ENCODE measurements at regions not wholly inside any gene's neighbourhood (a gene's known extent, or its start where the extent isn't known, plus 50 kb on each side); places are given as distances from the start of the nearest gene placed in this dataset.
"Not testable (repeated sequence)": the region's sequence is repeated elsewhere in the genome, so short reads cannot be mapped to it uniquely, and the experiment has no call there.

DNA sequence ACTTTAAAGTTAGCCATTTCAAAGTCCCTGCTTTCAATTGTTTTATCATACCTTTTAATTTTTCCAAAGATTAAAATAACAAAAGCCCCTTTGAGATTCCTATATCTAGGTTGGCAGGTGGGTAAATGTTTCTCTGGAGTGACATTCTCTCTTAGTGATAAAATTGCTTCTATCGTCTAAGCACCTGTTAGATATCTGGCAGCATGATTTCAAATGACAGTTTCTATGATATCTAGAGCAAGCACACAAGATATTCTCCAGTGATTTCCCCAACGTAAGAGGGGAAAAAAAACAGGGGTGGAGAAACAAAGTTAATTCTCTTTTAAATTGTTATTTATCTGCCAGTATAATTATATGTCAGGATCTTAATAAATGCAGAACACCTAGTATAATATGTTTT lies 610.2 kb downstream of the DSC3 start:
- Histone ChIP-seq H3K9me3 (ENCODE audit: low read depth) (no peaks in the 10 kb centered on the region), H3K9ac (no peak overlapping the region), H3K4me3 (no peak overlapping the region), H3F3A (ENCODE audit: low read depth) (no peaks in the 10 kb centered on the region), H3K79me2 (ENCODE audit: low read depth) (no peaks in the 10 kb centered on the region), H3K4me1 (no peaks in the 10 kb centered on the region), H2AFZ (replicated peaks) (no peak overlapping the region), H3K4me2 (no peak overlapping the region), H3K27me3 (no peaks in the 10 kb centered on the region), H3K27ac (no peak overlapping the region), H4K20me1 (ENCODE audit: low read depth) (no peaks in the 10 kb centered on the region), H3K36me3 (no peaks in the 10 kb centered on the region)
- no peak for TF ChIP-seq EZH2phosphoT487 (IDR thresholded peaks at IDR 0.05)
- TF ChIP-seq, protein P1, sequence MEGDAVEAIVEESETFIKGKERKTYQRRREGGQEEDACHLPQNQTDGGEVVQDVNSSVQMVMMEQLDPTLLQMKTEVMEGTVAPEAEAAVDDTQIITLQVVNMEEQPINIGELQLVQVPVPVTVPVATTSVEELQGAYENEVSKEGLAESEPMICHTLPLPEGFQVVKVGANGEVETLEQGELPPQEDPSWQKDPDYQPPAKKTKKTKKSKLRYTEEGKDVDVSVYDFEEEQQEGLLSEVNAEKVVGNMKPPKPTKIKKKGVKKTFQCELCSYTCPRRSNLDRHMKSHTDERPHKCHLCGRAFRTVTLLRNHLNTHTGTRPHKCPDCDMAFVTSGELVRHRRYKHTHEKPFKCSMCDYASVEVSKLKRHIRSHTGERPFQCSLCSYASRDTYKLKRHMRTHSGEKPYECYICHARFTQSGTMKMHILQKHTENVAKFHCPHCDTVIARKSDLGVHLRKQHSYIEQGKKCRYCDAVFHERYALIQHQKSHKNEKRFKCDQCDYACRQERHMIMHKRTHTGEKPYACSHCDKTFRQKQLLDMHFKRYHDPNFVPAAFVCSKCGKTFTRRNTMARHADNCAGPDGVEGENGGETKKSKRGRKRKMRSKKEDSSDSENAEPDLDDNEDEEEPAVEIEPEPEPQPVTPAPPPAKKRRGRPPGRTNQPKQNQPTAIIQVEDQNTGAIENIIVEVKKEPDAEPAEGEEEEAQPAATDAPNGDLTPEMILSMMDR (IDR thresholded peaks at IDR 0.05) = no peak
- TF ChIP-seq EZH2 (IDR thresholded peaks at IDR 0.05) = no peak
- DNase-seq (ENCODE audit: low spot score) = no peak
- H3K27me3 Mint-ChIP-seq (ENCODE audit: insufficient read depth, low read depth) = peaks cover under 1% of the 10 kb centered on the region
- no peaks in the 10 kb centered on the region for H3K9me3 Mint-ChIP-seq
- H3K4me3 Mint-ChIP-seq = no peak overlapping the region
- H3K4me1 Mint-ChIP-seq = no peaks in the 10 kb centered on the region
- H3K36me3 Mint-ChIP-seq = no peaks in the 10 kb centered on the region
- no peak overlapping the region for H3K27ac Mint-ChIP-seq

DNA sequence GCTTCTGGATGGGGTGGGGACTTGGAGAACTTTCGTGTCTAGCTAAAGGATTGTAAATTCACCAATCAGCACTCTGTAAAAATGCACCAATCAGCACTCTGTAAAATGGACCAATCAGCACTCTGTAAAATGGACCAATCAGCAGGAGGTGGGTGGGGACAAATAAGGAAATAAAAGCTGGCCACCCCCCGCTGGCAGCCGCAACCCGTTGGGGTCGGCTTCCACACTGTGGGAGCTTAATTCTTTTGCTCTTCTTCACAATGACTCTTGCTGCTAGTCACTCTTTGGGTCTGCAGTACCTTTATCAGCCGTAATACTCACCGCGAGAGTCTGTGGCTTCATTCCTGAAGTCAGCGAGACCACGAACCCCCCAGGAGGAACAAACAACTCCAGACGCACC lies 623.1 kb downstream of the DSC3 start:
- not testable (repeated sequence) for H3F3A ChIP-seq (ENCODE audit: low read depth); H3K4me1 ChIP-seq; H3K27me3 Mint-ChIP-seq (ENCODE audit: insufficient read depth, low read depth); H3K36me3 ChIP-seq; DNase-seq (ENCODE audit: low spot score); H3K4me2 ChIP-seq; H3K27ac Mint-ChIP-seq; H3K27ac ChIP-seq; H3K4me1 Mint-ChIP-seq; H3K9me3 Mint-ChIP-seq; H3K27me3 ChIP-seq; H3K79me2 ChIP-seq (ENCODE audit: low read depth); H3K4me3 Mint-ChIP-seq; H3K9me3 ChIP-seq (ENCODE audit: low read depth); H2AFZ ChIP-seq (replicated peaks); H4K20me1 ChIP-seq (ENCODE audit: low read depth); H3K9ac ChIP-seq; H3K36me3 Mint-ChIP-seq; H3K4me3 ChIP-seq

DNA sequence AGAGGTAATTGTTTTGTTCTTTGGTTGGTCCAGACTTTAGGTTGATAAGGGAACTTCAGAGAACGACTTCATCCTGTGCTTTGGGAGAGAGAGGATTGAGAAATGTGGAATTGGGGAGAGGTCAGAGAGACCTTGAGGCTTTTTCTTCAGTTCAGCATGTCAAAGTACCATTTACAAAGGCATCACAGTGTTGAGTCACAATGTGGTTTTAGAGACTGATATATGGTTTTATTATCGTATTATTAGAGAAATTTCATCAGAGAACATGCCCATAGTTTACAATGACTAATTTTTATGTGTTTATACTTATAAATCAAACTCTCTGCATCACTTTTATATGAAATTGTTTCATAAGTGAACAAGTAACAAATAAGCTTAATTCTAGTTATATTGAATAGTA lies 626.6 kb downstream of the DSC3 start:
- H3K9me3 ChIP-seq (ENCODE audit: low read depth) = no peaks in the 10 kb centered on the region
- no peak for DNase-seq (ENCODE audit: low spot score)
- peaks cover 2% of the 10 kb centered on the region for H3K9me3 Mint-ChIP-seq
- no peaks in the 10 kb centered on the region for H3K36me3 ChIP-seq
- H3K27me3 ChIP-seq = no peaks in the 10 kb centered on the region
- no peaks in the 10 kb centered on the region for H3F3A ChIP-seq (ENCODE audit: low read depth)
- no peaks in the 10 kb centered on the region for H3K27me3 Mint-ChIP-seq (ENCODE audit: insufficient read depth, low read depth)
- H4K20me1 ChIP-seq (ENCODE audit: low read depth) = no peaks in the 10 kb centered on the region
- H3K79me2 ChIP-seq (ENCODE audit: low read depth) = no peaks in the 10 kb centered on the region
- no peak overlapping the region for H3K9ac ChIP-seq
- no peak overlapping the region for H3K4me2 ChIP-seq
- no peaks in the 10 kb centered on the region for H3K4me1 Mint-ChIP-seq
- no peak overlapping the region for H3K4me3 ChIP-seq
- no peak overlapping the region for H3K4me3 Mint-ChIP-seq
- TF ChIP-seq EZH2 (IDR thresholded peaks at IDR 0.05) = no peak
- TF ChIP-seq, protein P1 (IDR thresholded peaks at IDR 0.05) = no peak
- TF ChIP-seq EZH2phosphoT487 (IDR thresholded peaks at IDR 0.05) = no peak
- H2AFZ ChIP-seq (replicated peaks) = no peak overlapping the region
- no peaks in the 10 kb centered on the region for H3K36me3 Mint-ChIP-seq
- H3K27ac ChIP-seq = no peak overlapping the region
- H3K4me1 ChIP-seq = no peaks in the 10 kb centered on the region
- H3K27ac Mint-ChIP-seq = no peak overlapping the region

DNA sequence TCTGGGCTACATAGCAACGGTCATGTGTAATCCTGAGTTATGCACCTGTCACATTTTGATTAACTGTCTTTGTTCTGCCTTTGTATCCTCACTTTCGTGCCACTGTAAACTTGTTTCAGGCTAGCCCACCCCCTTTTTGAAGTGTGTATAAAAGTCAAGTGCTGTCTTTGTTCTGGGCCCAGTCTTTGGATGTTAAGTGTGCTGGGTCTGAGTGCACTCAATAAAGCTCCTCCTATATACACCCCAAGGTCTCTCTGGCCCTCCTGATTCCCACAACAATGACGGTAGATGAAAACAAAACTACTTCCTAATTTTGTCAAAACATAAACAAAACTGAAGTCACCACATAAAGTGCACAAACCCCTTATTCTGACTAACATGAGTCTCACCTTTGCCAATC lies 633.4 kb downstream of the DSC3 start:
- no peak overlapping the region for H3K9ac ChIP-seq
- no peaks in the 10 kb centered on the region for H3K79me2 ChIP-seq (ENCODE audit: low read depth)
- DNase-seq (ENCODE audit: low spot score) = no peak
- no peak for TF ChIP-seq EZH2phosphoT487 (IDR thresholded peaks at IDR 0.05)
- TF ChIP-seq, protein P1 (IDR thresholded peaks at IDR 0.05) = no peak
- no peak for TF ChIP-seq EZH2 (IDR thresholded peaks at IDR 0.05)
- no peaks in the 10 kb centered on the region for H3F3A ChIP-seq (ENCODE audit: low read depth)
- no peaks in the 10 kb centered on the region for H3K27me3 ChIP-seq
- H3K4me2 ChIP-seq = no peak overlapping the region
- no peaks in the 10 kb centered on the region for H3K36me3 ChIP-seq
- no peak overlapping the region for H2AFZ ChIP-seq (replicated peaks)
- H3K36me3 Mint-ChIP-seq = no peaks in the 10 kb centered on the region
- no peaks in the 10 kb centered on the region for H3K4me1 ChIP-seq
- no peak overlapping the region for H3K4me3 Mint-ChIP-seq
- H3K27ac ChIP-seq = no peak overlapping the region
- H3K9me3 ChIP-seq (ENCODE audit: low read depth) = no peaks in the 10 kb centered on the region
- no peaks in the 10 kb centered on the region for H3K27me3 Mint-ChIP-seq (ENCODE audit: insufficient read depth, low read depth)
- no peaks in the 10 kb centered on the region for H4K20me1 ChIP-seq (ENCODE audit: low read depth)
- H3K27ac Mint-ChIP-seq = no peak overlapping the region
- no peak overlapping the region for H3K4me3 ChIP-seq
- H3K4me1 Mint-ChIP-seq = no peaks in the 10 kb centered on the region
- peaks cover 4% of the 10 kb centered on the region for H3K9me3 Mint-ChIP-seq
